ENCODE measurements at regions not wholly inside any gene's neighbourhood (a gene's known extent, or its start where the extent isn't known, plus 50 kb on each side); places are given as distances from the start of the nearest gene placed in this dataset.

GRCh38 chr11:56911312-56911711 is 77.4 kb upstream of the OR5AK2 start:
- Histone ChIP-seq H3K79me2 (ENCODE audit: control insufficient read depth, insufficient read depth, low read length) (no peaks in the 10 kb centered on the region), H3K27me3 (replicated peaks in 1 of 2; ENCODE audit: control insufficient read depth in 2 of 2, insufficient read depth in 2 of 2, low read length in 1 of 2) (no peaks in the 10 kb centered on the region), H2AFZ (ENCODE audit: control insufficient read depth, low read depth, low read length) (no peak overlapping the region), H3K9me3 (replicated peaks; ENCODE audit: control insufficient read depth, insufficient read depth, low read length) (no peaks in the 10 kb centered on the region), H3K4me1 (ENCODE audit: control insufficient read depth, insufficient read depth, low read length) (no peaks in the 10 kb centered on the region), H3K4me2 (ENCODE audit: control insufficient read depth, insufficient read depth) (no peak overlapping the region), H3K4me3 (no peak overlapping the region), H3K27ac (ENCODE audit: control insufficient read depth, insufficient read depth) (no peak overlapping the region), H4K20me1 (ENCODE audit: control insufficient read depth, insufficient read depth) (no peaks in the 10 kb centered on the region), H3K36me3 (ENCODE audit: control insufficient read depth in 2 of 2, insufficient read depth in 2 of 2, low read length in 1 of 2) (no peaks in the 10 kb centered on the region), H3K9ac (ENCODE audit: control insufficient read depth, insufficient read depth, low read length) (no peak overlapping the region)
- ChIA-PET CTCF (no interaction called here), RAD21 (ENCODE audit: unreplicated experiment) (no interaction called here), POLR2A (no interaction called here), SMC1A (ENCODE audit: uncharacterized antibody, unreplicated experiment) (no interaction called here)
- BruUV-seq (replicated peaks) = no TSS peak
- FAIRE-seq (no peak), DNase-seq (ENCODE audit: low read depth, low spot score) (no peak), ATAC-seq (no peak)
- intact Hi-C loops (cut with micrococcal nuclease; ENCODE audit: unreplicated experiment) (no loop called here), in situ Hi-C loops (cut with MboI) (no loop called here)
- 8% methylated on average over 5 of the region's 5 CpGs for WGBS (ENCODE audit: insufficient coverage, insufficient replicate concordance, low lambda C conversion rate, missing lambda C conversion rate)
- TF ChIP-seq SIN3A (IDR thresholded peaks at IDR 0.05; ENCODE audit: low read depth, low read length) (no peak), GATAD2B (conservative IDR thresholded peaks at IDR 0.05; ENCODE audit: low read depth) (no peak), HCFC1 (IDR thresholded peaks at IDR 0.05; ENCODE audit: low read length) (no peak), FOXM1 (IDR thresholded peaks at IDR 0.05; ENCODE audit: low read depth, low read length) (no peak), SUZ12 (IDR thresholded peaks at IDR 0.05; ENCODE audit: unreplicated experiment) (no peak), SRF (IDR thresholded peaks at IDR 0.05; ENCODE audit: low read depth in 2 of 2, low read length in 2 of 2) (no peak), PAX8 (IDR thresholded peaks at IDR 0.05) (no peak), STAT3 (IDR thresholded peaks at IDR 0.05; ENCODE audit: low read depth, low read length) (no peak), CBFB (IDR thresholded peaks at IDR 0.05; ENCODE audit: low read depth) (no peak), ESRRA (IDR thresholded peaks at IDR 0.05; ENCODE audit: low read length) (no peak), BMI1 (IDR thresholded peaks at IDR 0.05; ENCODE audit: borderline replicate concordance) (no peak), SPI1 (IDR thresholded peaks at IDR 0.05; ENCODE audit: borderline replicate concordance, insufficient read depth, low read depth, low read length) (no peak), ASH2L (IDR thresholded peaks at IDR 0.05; ENCODE audit: borderline replicate concordance, low read depth) (no peak), BHLHE40 (IDR thresholded peaks at IDR 0.05; ENCODE audit: borderline replicate concordance in 1 of 2, low read depth in 2 of 2, low read length in 1 of 2) (no peak), ZZZ3 (IDR thresholded peaks at IDR 0.05; ENCODE audit: control insufficient read depth, insufficient read length, low read depth) (no peak), PAX5 (IDR thresholded peaks at IDR 0.05; ENCODE audit: borderline replicate concordance, low read depth, low read length) (no peak), BCL3 (IDR thresholded peaks at IDR 0.05; ENCODE audit: borderline replicate concordance, insufficient read depth, low read depth, low read length, poor library complexity, severe bottlenecking) (no peak), IRF3 (IDR thresholded peaks at IDR 0.05) (no peak), NFXL1 (IDR thresholded peaks at IDR 0.05; ENCODE audit: borderline replicate concordance) (no peak), ZNF217 (IDR thresholded peaks at IDR 0.05) (no peak)

All from GM12878 (cell line).